NCI-H510A treated with DMSO at 0.1 percent for 48 hours (cell line): ENCODE measurements at regions not wholly inside any gene's neighbourhood (a gene's known extent, or its start where the extent isn't known, plus 50 kb on each side); places are given as distances from the start of the nearest gene placed in this dataset.
A peak's percentile ranks its signal among the peaks of the same experiment; 100 is the strongest.
"Not testable (repeated sequence)": the region's sequence is repeated elsewhere in the genome, so short reads cannot be mapped to it uniquely, and the experiment has no call there.

Experiments used
- DNase-seq: peaks from one replicate; lab custom pipeline; 2025; lab: John Stamatoyannopoulos, UW

DNA sequence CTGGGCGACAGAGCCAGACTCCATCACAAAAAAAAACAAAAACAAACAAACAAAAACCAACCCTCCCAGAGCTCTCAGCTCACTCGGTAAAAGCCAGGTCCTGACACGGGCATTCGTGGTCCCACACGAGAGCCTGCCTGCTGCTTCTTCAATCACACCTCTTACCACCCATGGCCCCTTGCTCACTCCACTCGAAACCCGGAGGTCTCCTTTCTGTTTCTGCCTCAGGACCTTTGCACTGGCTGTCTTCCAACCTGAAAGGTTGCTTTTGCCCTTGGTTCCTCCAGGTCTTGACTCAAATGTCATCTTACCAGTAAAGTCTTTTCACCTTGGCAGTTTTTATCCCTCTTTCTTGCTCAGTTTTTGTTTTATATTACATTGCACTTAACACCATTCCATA lies 169.6 kb downstream of the EVX1 start:
- DNase-seq: no peak

DNA sequence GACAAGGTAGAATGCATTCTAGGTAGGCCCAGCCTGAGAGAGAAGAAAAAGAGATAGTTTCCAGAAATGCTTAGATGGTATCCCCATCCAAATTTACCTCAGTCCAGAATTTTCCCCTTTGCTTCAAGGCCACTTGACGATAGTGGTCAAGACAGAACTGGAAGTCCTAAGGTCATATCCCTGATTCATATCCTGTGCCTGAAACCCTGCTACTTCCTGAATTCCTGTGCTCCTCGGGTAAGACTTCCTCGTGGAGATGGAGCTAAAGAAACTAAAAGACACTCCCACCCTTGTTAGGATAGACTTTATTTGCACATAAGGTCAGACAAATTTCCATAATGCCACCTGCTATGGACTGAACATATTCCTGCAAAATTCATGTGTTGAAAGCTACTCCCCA lies 175.9 kb downstream of the EVX1 start:
- DNase-seq: no peak

DNA sequence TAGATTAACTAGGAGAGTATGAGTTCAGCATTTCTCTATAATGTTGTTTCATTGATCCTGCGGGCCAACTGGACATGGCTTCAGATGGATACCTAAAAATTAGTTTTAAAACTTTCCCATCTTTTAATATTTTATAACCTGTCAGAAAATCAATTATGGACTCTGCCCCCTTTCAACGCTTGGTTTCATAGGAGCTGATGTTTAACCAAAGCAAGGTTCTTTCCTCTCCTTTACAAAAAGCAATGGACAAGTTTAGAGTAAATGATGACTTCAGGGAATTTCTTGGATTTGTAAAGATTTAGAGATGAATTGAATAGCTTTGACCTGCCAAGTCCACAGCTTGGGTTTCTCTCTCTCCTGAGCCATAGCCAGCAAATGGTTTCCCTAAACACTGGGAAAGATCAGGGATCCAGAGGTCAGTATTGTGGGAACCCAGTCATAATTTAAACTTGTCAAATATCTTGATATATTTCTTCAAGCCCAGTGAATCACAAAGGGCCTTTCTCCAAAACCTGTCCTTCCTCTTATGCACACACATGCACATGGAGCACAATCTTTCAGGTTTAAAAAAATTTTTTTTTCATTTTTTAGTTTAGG lies 177.1 kb downstream of the EVX1 start:
- DNase-seq: no peak

DNA sequence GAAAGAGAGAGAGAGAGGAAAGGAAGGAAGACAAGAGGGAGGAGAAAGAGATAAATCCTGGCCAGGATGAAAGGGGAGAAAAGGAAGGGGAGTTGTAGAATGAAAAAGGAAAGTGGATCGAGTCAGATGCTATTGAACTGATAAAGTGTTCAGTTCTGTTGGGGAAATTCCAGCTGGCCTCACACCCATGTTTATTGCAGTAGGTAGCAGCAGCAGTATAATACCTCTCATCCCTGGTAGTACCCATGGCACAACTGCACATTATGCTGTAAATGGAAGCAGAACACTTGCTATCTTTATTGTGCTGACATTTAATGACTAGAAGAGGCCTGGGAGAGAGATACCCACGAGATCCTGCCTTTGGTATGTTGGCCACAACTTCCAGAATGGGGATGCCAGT lies 178.1 kb downstream of the EVX1 start:
- DNase-seq: no peak

DNA sequence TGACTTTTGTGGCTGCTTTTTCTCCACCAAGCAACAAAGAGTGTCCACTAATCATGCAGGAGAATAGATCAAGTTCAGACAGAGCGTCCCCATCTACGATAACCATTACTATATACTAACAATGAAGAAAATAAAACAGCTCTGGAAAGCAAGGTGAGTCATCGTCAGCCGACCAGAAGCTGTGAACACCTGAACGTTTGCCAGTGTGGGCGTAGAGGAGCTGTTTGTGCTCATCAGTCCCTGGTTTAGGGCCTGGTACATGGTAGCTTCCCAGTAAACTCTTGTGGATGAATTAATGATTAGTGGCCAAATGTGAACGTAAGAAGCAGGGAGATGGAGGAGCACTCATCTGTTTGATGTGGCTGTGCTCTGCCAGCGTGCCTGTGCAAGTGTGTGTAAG lies 180.7 kb downstream of the EVX1 start:
- no peak for DNase-seq

DNA sequence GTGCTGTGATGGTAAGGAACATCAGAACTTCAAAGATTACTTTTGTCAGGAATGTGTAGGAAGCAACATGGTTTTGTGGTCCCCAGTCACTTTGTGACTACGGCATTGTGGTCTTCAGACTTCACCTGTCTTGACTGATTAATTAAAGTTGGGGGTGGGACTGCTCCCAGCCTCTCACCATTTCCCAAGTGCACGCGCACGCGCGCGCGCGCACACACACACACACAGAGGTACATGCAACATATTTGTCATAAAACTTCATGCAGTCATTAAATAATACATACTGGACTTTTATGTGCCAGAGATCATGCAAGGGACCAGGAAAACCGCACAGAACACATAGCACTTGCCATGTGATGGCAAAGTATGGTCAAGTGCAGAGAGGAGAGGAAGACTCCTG lies 181.2 kb downstream of the EVX1 start:
- no peak for DNase-seq

DNA sequence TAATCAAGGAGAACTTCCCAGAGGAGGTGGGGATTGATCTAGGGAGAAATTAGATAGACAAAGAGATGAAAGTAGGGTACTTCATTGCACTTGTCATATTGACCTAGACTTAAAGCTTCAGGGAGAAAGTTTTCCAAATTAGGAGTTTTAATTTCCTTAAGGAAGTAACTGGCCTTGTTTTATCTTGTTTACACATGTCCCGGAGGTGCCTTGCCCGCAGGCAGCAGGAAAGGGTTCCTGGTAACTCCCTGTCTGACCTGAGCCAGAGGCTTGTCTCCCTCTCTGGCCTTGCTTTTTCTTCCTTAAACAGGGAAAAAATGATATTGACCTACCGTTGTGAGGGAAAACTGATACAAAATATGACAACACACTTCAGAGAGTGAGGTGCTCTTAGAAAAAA lies 181.6 kb downstream of the EVX1 start:
- no peak for DNase-seq

DNA sequence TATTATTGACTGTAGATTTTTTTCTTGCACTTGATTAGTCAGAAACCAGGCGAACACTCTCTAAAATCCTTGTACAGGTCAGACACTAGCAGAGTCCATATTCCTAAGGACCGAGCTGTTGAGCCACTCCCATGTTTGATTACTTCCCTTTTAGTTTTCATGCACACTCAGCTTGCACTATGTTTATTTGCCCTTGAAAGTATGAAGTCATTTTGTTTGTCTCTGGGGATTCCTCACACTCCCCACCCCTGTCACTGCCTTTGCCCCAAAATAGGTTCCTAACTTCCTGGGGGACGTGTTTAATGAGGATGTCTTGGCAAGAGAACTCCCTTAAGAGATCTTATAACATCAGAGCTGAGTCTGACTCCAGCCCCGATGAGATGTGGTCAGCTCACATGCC lies 182.1 kb downstream of the EVX1 start:
- DNase-seq: no peak

DNA sequence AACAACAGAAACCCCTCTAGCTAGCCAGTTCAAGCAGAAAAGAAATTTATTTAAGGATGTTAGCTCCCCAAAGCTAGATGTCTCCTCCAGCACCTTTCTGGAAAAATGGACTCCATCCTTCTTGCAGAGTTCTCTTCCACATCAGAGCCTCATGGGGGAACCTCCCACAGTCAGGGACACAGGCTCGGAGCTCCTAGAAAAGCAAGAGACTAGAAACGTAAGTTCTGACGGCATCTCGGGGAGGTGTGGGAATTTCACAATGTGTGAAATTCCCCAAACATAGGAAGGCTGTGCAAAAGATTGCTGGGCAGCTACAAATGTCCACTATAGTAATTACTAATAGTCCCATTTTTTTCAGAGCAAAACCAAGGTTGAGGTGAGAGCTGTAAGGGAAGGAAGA lies 184.8 kb downstream of the EVX1 start:
- DNase-seq: no peak

DNA sequence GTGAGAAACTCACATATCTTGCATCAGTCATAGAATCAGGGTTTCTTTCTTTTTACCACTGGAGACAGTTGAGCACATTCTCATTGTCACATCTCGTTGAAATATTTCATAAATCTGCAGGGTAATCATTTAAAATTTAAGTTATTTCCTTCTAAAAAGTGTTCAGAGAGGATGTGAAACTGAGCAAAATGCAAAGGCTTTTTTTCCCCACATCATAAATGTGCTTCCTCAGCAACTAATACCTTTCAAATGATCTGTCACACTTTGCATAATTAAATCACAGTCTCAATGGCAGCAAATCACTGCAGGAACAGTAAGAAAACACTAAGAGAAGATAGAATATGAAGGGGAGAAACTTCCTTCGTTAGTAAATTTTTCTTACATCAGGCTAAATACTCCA lies 187.5 kb downstream of the EVX1 start:
- no peak for DNase-seq

DNA sequence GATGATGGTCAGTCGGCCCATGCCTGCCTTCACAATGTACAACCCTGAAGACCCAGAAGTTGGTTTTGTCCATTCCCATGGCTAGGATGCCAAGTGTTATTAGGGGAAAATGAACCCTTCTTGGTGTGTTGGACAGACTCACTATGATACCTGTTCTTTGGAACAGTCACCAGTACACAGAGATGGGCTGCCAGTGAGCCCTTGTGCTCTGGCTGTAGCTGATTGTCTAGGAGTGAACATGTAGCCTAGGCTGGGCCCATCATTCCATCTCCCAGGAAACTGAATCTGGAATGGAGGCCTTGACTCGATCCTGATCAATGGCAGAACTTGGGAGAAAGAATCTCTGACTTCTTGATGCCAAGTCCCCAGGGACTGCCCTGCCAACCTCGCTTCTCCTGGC lies 188.9 kb downstream of the EVX1 start:
- no peak for DNase-seq

DNA sequence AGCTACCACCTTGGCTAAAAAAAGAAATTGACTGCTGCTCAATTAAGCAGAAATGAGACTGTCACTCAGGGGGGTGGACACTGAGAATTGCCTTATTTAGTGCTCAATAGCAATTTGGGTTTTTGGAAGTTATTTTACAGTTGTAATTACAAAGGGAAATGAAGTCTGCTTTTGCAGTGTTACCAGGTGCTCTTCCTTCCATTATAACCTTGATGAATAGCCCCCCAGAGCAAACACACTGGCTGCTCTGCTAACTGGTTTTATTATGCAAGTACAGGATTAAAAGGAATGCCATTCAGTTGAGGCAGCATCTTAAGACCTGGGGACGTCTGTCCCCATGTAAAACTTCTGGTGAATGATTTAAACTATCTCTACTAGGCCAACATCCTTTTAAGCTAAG lies 191.0 kb downstream of the EVX1 start:
- no peak for DNase-seq

DNA sequence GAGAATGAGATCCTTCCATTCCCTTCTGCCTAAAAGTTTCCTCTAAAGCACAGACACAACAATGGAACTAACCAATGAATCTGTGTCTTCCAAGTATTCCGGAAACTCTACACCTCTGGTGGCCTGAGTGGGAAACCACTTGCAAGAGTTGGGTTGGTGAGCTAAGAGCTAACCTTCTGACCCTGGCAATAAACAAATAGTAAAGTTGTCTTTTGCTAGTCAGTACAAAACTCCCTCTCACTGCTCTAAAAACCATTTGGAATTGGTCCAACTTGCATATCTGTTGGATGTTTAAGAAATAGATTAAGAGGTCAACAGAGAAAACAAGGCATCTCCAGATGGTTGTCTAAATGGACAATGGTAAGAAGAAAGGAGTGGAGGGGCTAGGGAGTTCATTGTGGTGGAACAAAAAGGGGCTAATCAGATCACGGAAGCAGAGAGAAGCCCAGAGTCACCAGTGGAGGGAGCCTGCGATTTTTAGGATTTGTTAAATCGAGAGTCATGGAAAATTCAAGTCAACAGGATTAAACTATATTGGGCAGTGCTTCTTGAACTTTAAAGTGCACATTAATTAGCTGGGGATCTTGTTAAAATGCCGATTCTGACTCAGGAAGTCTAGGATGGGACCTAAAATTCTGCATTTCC lies 192.3 kb downstream of the EVX1 start:
- no peak for DNase-seq

DNA sequence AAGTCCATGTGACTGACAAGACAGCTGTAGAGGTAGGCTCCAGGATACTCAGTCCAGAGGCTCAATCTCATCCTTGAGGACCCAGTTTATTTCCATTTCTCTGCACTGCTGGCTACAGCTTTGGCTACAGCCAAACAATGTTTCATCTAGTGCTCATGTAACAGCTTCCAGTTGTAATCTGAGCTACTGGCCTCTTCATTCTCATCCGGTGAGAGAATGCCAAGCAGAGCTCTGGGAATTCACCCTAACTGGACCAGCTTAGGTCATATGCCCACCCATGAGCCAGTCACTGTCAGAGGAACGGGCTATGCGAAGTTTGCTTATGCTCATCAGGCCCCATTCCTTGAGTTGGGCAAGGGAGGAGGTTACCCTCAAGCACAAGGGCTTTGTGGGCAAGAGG lies 192.9 kb downstream of the EVX1 start:
- peak; percentile 12 for DNase-seq

DNA sequence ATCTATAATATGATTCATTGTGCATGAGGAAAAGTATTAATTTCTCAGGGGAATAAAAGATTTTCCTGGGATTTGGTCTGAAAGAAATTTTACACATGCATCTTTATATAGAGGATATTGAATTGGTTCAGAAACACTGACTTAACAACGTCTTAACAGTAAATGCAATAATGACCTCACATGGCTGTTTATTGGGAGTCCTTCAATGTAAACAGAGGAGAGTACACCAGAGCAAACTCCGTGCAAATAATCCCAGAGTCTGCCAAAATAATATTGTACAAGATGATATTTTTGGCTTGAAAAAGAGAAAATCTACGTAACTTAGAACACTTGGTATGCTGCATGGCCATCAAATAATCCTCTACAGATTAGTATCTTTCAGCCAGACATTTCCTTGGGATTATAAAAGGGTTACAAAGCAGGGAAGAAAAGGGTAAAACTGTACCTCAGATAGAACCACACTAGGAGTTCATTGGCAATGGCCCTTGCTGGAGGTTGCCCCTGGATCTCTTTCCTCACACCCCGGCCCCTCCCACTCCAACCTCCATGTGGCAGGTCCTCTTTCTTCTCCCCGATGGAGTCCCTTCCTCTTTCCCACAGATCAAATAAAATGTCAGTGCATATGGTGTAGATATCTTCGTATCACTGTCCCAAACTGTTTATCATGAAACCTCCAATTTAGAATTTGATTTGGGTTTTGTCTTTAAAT lies 196.4 kb downstream of the EVX1 start:
- no peak for DNase-seq

DNA sequence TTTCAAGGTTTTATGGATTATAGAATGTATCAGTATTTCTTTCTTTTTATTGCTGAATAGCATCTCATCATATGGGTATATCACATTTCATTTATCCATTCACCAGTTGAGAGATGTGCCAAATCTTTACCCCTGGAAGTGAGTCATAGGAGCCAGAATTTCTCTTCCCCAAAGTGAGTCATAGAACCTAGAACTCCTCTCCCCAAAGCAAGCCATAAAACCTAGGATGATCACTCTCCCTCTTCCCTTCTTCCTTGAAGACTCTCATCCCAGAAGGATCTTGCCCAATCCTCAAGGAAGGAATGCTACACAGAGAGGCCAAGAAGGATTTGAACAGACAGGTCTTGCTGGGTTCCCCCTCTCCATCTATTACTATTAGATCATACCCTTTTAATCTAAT lies 199.9 kb downstream of the EVX1 start:
- DNase-seq: no peak

DNA sequence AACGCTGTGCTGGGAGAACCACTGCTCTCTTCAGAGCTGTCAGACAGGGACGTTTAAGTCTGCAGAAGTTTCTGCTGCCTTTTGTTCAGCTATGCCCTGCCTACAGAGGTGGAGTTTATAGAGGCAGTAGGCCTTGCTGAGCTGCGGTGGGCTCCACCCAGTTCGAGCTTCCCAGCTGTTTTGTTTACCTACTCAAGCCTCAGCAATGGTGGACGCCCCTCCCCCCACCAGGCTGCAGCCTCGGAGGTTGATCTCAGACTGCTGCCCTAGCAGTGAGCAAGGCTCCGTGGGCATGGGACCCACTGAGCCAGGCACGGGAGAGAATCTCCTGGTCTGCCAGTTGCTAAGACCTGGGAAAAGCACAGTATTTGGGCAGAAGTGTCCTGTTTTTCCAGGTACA lies 206.4 kb downstream of the EVX1 start:
- DNase-seq: peak; percentile 2

DNA sequence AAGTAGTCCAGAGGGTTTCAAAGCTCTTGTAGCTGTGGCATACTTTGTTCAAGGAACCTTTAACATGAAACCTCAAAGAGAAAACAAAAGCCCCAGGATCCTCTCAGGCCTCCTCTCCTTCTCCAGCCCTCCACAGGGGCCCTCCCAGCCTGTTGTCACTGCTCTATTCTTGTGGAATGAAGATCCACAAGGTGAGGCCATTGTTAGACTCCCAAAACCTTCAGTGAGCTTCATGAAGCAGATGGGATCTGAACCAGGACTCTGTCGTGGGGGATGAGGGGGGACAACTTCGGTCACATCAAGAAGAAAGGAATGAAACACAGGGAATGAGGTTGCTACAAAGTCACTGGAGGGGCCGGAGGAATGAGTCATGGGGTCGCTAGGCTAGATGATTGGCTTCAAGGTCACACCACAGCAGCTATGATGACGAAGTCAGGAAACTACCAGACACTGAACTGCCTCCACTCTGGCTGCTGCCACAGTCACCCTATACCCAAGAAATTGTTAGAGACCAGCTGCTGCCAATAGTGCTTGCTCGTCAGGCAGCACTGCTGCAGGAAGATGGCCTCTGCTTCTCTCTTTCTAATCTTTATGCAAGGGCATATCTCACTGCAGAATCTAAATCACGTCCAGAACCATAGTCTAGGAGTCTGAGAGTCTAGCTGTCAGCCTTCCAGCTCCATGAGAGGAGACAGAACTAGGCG lies 208.8 kb downstream of the HIBADH start:
- DNase-seq: no peak

DNA sequence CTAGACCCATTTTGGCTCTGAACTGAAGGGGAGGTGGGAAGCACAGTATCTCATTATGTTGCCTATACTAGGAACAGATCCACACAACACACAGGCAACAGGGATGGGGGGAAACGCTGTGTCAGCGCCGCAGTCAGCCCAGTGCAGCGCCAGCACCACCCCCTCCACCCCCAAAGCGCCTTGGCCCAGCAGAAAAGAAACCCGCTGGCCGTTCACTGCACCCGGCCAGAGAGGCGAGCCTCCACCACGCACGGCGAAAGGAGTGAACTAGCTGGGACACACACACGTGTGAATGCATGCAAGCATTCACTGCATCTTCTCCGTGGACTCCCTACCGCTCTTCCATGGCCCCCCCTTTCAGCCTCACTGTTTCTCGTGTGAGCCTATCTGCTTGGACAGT lies 205.6 kb downstream of the HIBADH start:
- DNase-seq: not testable (repeated sequence)

DNA sequence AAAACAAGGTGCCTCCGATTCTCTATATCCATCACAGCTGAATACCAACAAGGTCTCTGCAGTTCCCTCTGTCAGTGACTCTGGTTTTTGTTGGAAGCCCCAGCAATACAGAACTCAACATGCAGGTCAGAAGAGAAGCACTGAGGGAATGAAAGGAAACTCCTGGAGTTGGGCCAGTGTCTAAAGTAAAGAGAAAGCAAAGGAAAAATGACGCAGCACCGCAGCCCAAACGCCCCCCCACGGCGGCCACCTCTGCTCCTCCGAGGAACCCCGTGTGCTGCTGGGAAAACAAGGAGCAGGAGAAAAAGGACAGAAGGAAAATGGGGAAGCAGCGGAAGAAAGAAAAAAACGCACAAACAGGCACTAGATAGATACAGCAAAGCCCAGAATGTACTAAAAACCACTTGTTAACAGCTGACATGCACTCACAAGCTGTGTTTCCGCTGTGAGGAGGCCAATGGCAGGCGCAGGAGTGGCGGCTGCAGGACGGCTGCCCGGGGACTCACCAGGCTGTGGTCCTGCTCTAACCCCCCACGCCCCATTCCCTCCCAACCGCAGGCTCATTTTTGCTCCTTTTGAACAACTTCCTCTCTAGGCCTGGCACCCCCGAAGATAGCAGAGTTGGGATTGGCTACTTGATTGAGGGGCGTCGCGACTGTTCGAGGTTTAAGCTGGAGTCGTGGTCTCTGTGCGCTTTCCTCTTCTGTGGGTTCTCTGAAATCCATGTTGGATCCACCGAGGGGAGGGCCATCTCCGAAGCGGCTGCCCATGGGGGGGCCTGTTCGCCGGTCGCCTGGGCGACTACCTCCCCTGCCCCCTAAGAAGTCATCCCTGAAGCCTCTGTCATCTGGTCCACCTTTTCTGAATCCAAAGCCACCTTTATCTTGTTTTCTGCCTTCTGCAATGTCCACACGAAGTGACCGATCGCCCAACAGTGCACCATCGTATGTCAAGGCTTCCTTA lies 204.8 kb downstream of the HIBADH start:
- DNase-seq: not testable (repeated sequence)

DNA sequence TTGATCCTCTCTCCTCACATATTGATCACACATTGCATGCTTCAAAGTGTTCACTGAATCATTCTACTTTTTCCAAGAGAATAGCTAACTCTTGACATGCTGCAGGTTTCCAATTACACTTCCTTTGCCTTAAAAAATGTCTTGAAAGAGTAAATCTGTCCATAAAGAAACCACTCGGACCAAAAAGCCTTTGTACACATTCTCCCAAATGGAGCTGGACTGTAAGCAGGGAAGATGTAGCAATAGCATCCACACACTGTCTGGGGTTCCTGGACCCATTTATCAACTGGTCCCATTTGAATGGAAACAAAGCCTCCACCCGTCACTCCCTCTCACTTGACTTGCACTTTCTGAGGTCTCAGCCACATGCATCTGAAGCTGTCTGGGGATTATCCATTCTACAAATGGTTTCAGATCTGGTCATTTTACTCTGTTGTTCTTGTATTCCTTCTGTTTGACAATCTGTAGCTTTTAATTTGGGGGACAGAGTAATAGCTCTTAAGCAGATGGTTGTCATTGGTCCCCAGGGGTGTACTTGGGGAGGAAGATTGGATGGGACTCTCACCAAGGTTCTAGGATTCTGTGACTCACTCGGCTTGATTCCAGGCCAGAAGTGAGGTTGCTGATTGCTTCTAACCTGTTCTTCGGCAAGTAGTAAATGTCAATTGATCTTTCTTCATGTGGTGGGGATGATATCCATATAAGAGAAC lies 203.5 kb downstream of the HIBADH start:
- DNase-seq: no peak
